Neural cell (in vitro differentiated cells): ENCODE measurements at regions not wholly inside any gene's neighbourhood (a gene's known extent, or its start where the extent isn't known, plus 50 kb on each side); places are given as distances from the start of the nearest gene placed in this dataset.

Source experiments
- H2AFZ ChIP-seq: fragments of 200-600, 300-800 bp; sonication (generic), shearing (Covaris generic); 2 replicates; pipeline ENCODE4 v1.6.0; 2014; ENCODE audit warnings: low read depth, mild to moderate bottlenecking, antibody characterized with exemption, low read length, moderate library complexity
- H3F3A ChIP-seq: fragments of 200-600 bp; shearing (Covaris generic); 2 replicates; pipeline ENCODE4 v1.6.1; 2016; ENCODE audit warnings: mild to moderate bottlenecking, moderate library complexity, mixed read lengths, antibody characterized with exemption, low read length; ENCODE audit not compliant: insufficient read depth, poor library complexity, severe bottlenecking
- H3K27ac ChIP-seq: fragments of 200-600, 300-800 bp; sonication (generic), shearing (Covaris generic); 2 replicates; pipeline ENCODE4 v1.5.1; 2014; ENCODE audit warnings: mild to moderate bottlenecking, low read length, moderate library complexity
- H3K27me3 ChIP-seq: fragments of 300-800, 200-600 bp; sonication (generic), shearing (Covaris generic); 2 replicates; pipeline ENCODE4 v1.6.0; 2014; ENCODE audit warnings: mild to moderate bottlenecking, low read depth, low read length, moderate library complexity; ENCODE audit not compliant: insufficient read depth
- H3K36me3 ChIP-seq: fragments of 300-800, 200-600 bp; sonication (generic), shearing (Covaris generic); 2 replicates; pipeline ENCODE4 v1.5.1; 2014; ENCODE audit warnings: mild to moderate bottlenecking, antibody characterized with exemption, low read length, moderate library complexity; ENCODE audit not compliant: insufficient read depth
- H3K4me2 ChIP-seq: fragments of 300-800, 200-600 bp; sonication (generic), shearing (Covaris generic); 2 replicates; pipeline ENCODE4 v1.6.0; 2014; ENCODE audit warnings: mild to moderate bottlenecking, low read length
- H3K4me3 ChIP-seq: fragments of 300-800, 200-600 bp; sonication (generic), shearing (Covaris generic); 2 replicates; pipeline ENCODE4 v1.5.1; 2014; ENCODE audit warnings: mild to moderate bottlenecking, low read length, moderate library complexity
- H3K79me2 ChIP-seq: fragments of 200-600 bp; shearing (Covaris generic); replicated peaks from 2 replicates; pipeline ENCODE4 v1.6.0; 2014; ENCODE audit warnings: mild to moderate bottlenecking, low read length, moderate library complexity; ENCODE audit not compliant: insufficient read depth
- H3K9ac ChIP-seq: fragments of 300-800, 200-600 bp; sonication (generic), shearing (Covaris generic); 2 replicates; pipeline ENCODE4 v1.6.1; 2016; ENCODE audit warnings: mild to moderate bottlenecking, low read length, mixed read lengths
- H3K9me2 ChIP-seq: fragments of 200-600 bp; shearing (Covaris generic); 2 replicates; pipeline ENCODE4 v1.6.1; 2016; ENCODE audit warnings: mild to moderate bottlenecking, low read length, mixed read lengths; ENCODE audit not compliant: insufficient read depth
- H3K9me3 ChIP-seq: fragments of 200-600, 300-800 bp; sonication (generic), shearing (Covaris generic); 2 replicates; pipeline ENCODE4 v1.6.1; 2016; ENCODE audit warnings: mild to moderate bottlenecking, mixed run types, low read length, moderate library complexity, mixed read lengths
- H4K20me1 ChIP-seq: fragments of 200-600 bp; shearing (Covaris generic); 2 replicates; pipeline ENCODE4 v1.6.1; 2016; ENCODE audit warnings: mild to moderate bottlenecking, mixed run types; ENCODE audit not compliant: insufficient read depth
- CTCF ChIP-seq: fragments of 450-650 bp; IDR thresholded peaks from 2 replicates; pipeline ENCODE4 v1.5.1; 2014; ENCODE audit warnings: antibody characterized with exemption, mild to moderate bottlenecking, moderate library complexity; ENCODE audit not compliant: poor library complexity, severe bottlenecking
- EP300 ChIP-seq: fragments of 450-650 bp; conservative IDR thresholded peaks from 2 replicates; pipeline ENCODE4 v1.6.1; 2014; ENCODE audit warnings: antibody characterized with exemption, mild to moderate bottlenecking, moderate library complexity; ENCODE audit not compliant: poor library complexity, severe bottlenecking
- EZH2 ChIP-seq: fragments of 200-600, 300-800 bp; shearing (Covaris generic), sonication (generic); IDR thresholded peaks from 2 replicates; pipeline ENCODE4 v1.6.1; 2014; ENCODE audit warnings: antibody characterized with exemption, low read length, borderline replicate concordance, mild to moderate bottlenecking; ENCODE audit not compliant: insufficient read depth, poor library complexity, severe bottlenecking
- MXI1 ChIP-seq: fragments of 450-650 bp; conservative IDR thresholded peaks from 2 replicates; pipeline ENCODE4 v1.6.1; 2014; ENCODE audit warnings: antibody characterized with exemption, mild to moderate bottlenecking; ENCODE audit not compliant: poor library complexity, severe bottlenecking
- POLR2AphosphoS5 ChIP-seq: IDR thresholded peaks from 2 replicates; pipeline ENCODE4 v1.6.1; 2012
- RAD21 ChIP-seq: fragments of 450-650 bp; conservative IDR thresholded peaks from 2 replicates; pipeline ENCODE4 v1.6.1; 2014; ENCODE audit warnings: antibody characterized with exemption, mild to moderate bottlenecking, moderate library complexity
- REST ChIP-seq: IDR thresholded peaks from 2 replicates; pipeline ENCODE4 v1.6.1; 2012; ENCODE audit warnings: borderline replicate concordance
- SMC3 ChIP-seq: fragments of 450-650 bp; conservative IDR thresholded peaks from 2 replicates; pipeline ENCODE4 v1.6.1; 2014; ENCODE audit warnings: antibody characterized with exemption, mild to moderate bottlenecking, moderate library complexity; ENCODE audit not compliant: poor library complexity
- TAF1 ChIP-seq: IDR thresholded peaks from 2 replicates; pipeline ENCODE4 v1.6.1; 2012; ENCODE audit warnings: low read depth

GRCh38 chr5:155293605-155294178 is 280.1 kb downstream of the KIF4B start:
- no peak overlapping the region for H3K27ac ChIP-seq
- TF ChIP-seq EZH2 = no peak
- TF ChIP-seq REST = no peak
- TF ChIP-seq RAD21 = no peak
- no peak for TF ChIP-seq CTCF
- no peak for TF ChIP-seq EP300
- TF ChIP-seq TAF1 = no peak
- TF ChIP-seq MXI1 = no peak
- no peak for TF ChIP-seq POLR2AphosphoS5
- no peak for TF ChIP-seq SMC3

GRCh38 chr5:155295111-155295510 is 281.6 kb downstream of the KIF4B start:
- Histone ChIP-seq H3K27ac (no peak overlapping the region), H3K79me2 (no peaks in the 10 kb centered on the region)

More at GRCh38 chr5:155293605-155294178, 280.1 kb downstream of the KIF4B start:
- Histone ChIP-seq H3F3A (no peaks in the 10 kb centered on the region), H3K36me3 (no peaks in the 10 kb centered on the region), H3K4me2 (no peak overlapping the region), H4K20me1 (no peaks in the 10 kb centered on the region), H3K9me2 (no peaks in the 10 kb centered on the region), H3K79me2 (no peaks in the 10 kb centered on the region), H3K9ac (no peak overlapping the region), H3K27me3 (no peaks in the 10 kb centered on the region), H3K9me3 (no peaks in the 10 kb centered on the region), H3K4me3 (no peak overlapping the region), H2AFZ (no peak overlapping the region)

More at GRCh38 chr5:155295111-155295510, 281.6 kb downstream of the KIF4B start:
- Histone ChIP-seq H3K27me3 (no peaks in the 10 kb centered on the region), H3K9me3 (no peaks in the 10 kb centered on the region), H3K36me3 (no peaks in the 10 kb centered on the region), H3K9ac (no peak overlapping the region), H3K4me2 (no peak overlapping the region), H3F3A (no peaks in the 10 kb centered on the region), H4K20me1 (no peaks in the 10 kb centered on the region), H3K9me2 (no peaks in the 10 kb centered on the region), H2AFZ (no peak overlapping the region), H3K4me3 (no peak overlapping the region)
- TF ChIP-seq MXI1 (no peak), SMC3 (no peak), TAF1 (no peak), REST (no peak), CTCF (no peak), POLR2AphosphoS5 (no peak), RAD21 (no peak), EZH2 (no peak), EP300 (no peak)
